ENCODE measurements at regions not wholly inside any gene's neighbourhood (a gene's known extent, or its start where the extent isn't known, plus 50 kb on each side); places are given as distances from the start of the nearest gene placed in this dataset.

DNA sequence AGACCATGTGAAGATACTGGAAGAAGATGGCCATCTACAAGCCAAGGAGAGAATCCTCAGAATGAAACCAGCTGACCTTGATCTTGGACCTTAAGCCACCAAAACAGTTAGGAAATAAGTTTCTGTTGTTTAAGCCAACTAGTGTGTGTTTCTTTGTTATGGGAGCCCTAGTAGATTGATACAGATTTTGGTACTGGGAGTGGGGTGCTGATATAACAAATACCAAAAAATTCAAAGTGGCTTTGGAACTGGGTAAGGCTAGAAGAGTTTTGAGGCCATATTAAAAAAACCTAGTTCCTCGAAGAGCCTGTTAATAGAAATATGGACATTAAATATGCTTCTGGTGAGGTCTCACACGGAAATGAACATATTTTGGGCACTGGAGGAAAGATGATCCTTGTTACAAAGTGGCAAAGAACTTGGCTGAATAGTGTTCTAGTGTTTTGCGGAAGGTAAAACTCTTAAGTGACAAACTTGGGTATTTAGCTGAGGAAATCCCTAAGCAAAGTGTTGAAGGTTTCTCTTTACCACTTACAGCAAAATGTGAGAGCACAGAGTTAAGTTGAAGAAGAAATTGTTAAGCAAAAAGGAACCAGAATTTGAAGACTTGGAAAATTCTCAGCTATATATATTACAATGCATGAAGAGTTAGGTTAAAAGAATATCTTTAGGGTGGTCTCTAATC, 55.1 kb upstream of the CD83 start:
- no peaks in the 10 kb centered on the region for H3K27me3 ChIP-seq (ENCODE audit: insufficient read depth)
- ChIA-PET POLR2A (no interaction called here), CTCF (interaction anchor here (0.8 to 10.5 kb wide), 6 partner anchors 11 to 153 kb away, joined by 3 to 155 read pairs (median 6); no protein-coding TSS in a partner anchor)
- no peak overlapping the region for H3K27ac ChIP-seq (ENCODE audit: low read depth in 2 of 2, low read length in 1 of 2)
- H3K9me3 ChIP-seq, result no peaks in the 10 kb centered on the region
- no peaks in the 10 kb centered on the region for H3K9me2 ChIP-seq
- H3K4me1 ChIP-seq (ENCODE audit: control insufficient read depth in 1 of 2, insufficient read depth in 2 of 2, low read depth in 1 of 2, low read length in 1 of 2), result peaks cover 8 to 12% of the 10 kb centered on the region in 2 experiments; a peak in 2 of 4 replicates
- no peaks in the 10 kb centered on the region for H3F3A ChIP-seq (replicated peaks; ENCODE audit: insufficient read depth)
- WGBS (ENCODE audit: low lambda C conversion rate), result 63% methylated on average over 3 of the region's 3 CpGs
- no peak overlapping the region for H2AFZ ChIP-seq (ENCODE audit: low read depth)
- H3K79me2 ChIP-seq (ENCODE audit: insufficient read depth), result no peaks in the 10 kb centered on the region
- no peak overlapping the region for H3K4me2 ChIP-seq
- H3K9ac ChIP-seq, result no peak overlapping the region
- H3K36me3 ChIP-seq (replicated peaks in 1 of 2; ENCODE audit: control insufficient read depth in 1 of 2, insufficient read depth in 2 of 2, low read length in 1 of 2), result no peaks in the 10 kb centered on the region
- TF ChIP-seq, protein P1, sequence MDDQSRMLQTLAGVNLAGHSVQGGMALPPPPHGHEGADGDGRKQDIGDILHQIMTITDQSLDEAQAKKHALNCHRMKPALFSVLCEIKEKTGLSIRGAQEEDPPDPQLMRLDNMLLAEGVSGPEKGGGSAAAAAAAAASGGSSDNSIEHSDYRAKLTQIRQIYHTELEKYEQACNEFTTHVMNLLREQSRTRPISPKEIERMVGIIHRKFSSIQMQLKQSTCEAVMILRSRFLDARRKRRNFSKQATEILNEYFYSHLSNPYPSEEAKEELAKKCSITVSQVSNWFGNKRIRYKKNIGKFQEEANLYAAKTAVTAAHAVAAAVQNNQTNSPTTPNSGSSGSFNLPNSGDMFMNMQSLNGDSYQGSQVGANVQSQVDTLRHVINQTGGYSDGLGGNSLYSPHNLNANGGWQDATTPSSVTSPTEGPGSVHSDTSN (IDR thresholded peaks at IDR 0.05), result no peak
- TF ChIP-seq RAD21 (IDR thresholded peaks at IDR 0.05; ENCODE audit: low read length), result no peak
- no peak for TF ChIP-seq RCOR1 (IDR thresholded peaks at IDR 0.05; ENCODE audit: low read length)
- TF ChIP-seq TCF12 (IDR thresholded peaks at IDR 0.05), result no peak
- no peak for TF ChIP-seq TEAD4 (IDR thresholded peaks at IDR 0.05; ENCODE audit: borderline replicate concordance, insufficient read depth)
- TF ChIP-seq JUND (IDR thresholded peaks at IDR 0.05), result no peak
- no peak for TF ChIP-seq GABPA (IDR thresholded peaks at IDR 0.05; ENCODE audit: low read depth)
- TF ChIP-seq POLR2AphosphoS5 (IDR thresholded peaks at IDR 0.05; ENCODE audit: low read depth, low read length), result no peak
- no peak for TF ChIP-seq EZH2phosphoT487 (IDR thresholded peaks at IDR 0.05; ENCODE audit: borderline replicate concordance, low read depth)
- TF ChIP-seq, protein P2, sequence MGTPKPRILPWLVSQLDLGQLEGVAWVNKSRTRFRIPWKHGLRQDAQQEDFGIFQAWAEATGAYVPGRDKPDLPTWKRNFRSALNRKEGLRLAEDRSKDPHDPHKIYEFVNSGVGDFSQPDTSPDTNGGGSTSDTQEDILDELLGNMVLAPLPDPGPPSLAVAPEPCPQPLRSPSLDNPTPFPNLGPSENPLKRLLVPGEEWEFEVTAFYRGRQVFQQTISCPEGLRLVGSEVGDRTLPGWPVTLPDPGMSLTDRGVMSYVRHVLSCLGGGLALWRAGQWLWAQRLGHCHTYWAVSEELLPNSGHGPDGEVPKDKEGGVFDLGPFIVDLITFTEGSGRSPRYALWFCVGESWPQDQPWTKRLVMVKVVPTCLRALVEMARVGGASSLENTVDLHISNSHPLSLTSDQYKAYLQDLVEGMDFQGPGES (IDR thresholded peaks at IDR 0.05; ENCODE audit: low read depth, low read length), result no peak
- no peak for TF ChIP-seq RXRA (IDR thresholded peaks at IDR 0.05; ENCODE audit: borderline replicate concordance, low read depth)
- no peak for TF ChIP-seq FOSL2 (IDR thresholded peaks at IDR 0.05; ENCODE audit: borderline replicate concordance, low read depth)
- no peak for TF ChIP-seq YY1 (IDR thresholded peaks at IDR 0.05; ENCODE audit: low read depth)
- TF ChIP-seq, protein P3, sequence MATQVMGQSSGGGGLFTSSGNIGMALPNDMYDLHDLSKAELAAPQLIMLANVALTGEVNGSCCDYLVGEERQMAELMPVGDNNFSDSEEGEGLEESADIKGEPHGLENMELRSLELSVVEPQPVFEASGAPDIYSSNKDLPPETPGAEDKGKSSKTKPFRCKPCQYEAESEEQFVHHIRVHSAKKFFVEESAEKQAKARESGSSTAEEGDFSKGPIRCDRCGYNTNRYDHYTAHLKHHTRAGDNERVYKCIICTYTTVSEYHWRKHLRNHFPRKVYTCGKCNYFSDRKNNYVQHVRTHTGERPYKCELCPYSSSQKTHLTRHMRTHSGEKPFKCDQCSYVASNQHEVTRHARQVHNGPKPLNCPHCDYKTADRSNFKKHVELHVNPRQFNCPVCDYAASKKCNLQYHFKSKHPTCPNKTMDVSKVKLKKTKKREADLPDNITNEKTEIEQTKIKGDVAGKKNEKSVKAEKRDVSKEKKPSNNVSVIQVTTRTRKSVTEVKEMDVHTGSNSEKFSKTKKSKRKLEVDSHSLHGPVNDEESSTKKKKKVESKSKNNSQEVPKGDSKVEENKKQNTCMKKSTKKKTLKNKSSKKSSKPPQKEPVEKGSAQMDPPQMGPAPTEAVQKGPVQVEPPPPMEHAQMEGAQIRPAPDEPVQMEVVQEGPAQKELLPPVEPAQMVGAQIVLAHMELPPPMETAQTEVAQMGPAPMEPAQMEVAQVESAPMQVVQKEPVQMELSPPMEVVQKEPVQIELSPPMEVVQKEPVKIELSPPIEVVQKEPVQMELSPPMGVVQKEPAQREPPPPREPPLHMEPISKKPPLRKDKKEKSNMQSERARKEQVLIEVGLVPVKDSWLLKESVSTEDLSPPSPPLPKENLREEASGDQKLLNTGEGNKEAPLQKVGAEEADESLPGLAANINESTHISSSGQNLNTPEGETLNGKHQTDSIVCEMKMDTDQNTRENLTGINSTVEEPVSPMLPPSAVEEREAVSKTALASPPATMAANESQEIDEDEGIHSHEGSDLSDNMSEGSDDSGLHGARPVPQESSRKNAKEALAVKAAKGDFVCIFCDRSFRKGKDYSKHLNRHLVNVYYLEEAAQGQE (IDR thresholded peaks at IDR 0.05; ENCODE audit: low read depth, low read length), result no peak
- H4K20me1 ChIP-seq (ENCODE audit: insufficient read depth), result no peaks in the 10 kb centered on the region
- H3K4me3 ChIP-seq (ENCODE audit: low read depth in 2 of 2, low read length in 1 of 2), result no peak overlapping the region
- no peak for DNase-seq
